A673 (cell line): ENCODE measurements at regions not wholly inside any gene's neighbourhood (a gene's known extent, or its start where the extent isn't known, plus 50 kb on each side); places are given as distances from the start of the nearest gene placed in this dataset.

ENCODE experiments used
- BruUV-seq: library from RNA; stranded (reverse); fragments of 400-500 nt; replicated peaks from 2 replicates; lab custom pipeline; 2021; lab: Mats Ljungman, UMichigan
- CTCF ChIA-PET: fragments of 300-600 bp; sonication (Branson Sonifier 250); formaldehyde crosslinking; loops from one replicate; lab custom pipeline; 2022; ENCODE audit warnings: antibody characterized with exemption; lab: Charles Lee
- POLR2A ChIA-PET: fragments of 300-600 bp; sonication (Branson Sonifier 250); formaldehyde crosslinking; loops from one replicate; lab custom pipeline; 2022; ENCODE audit warnings: antibody characterized with exemption; ENCODE audit not compliant: low non-redundant PET; lab: Charles Lee
- DNase-seq: peaks from one replicate; pipeline ENCODE4 v3.0.0-alpha.2; 2015; ENCODE audit warnings: low spot score
- H3K27ac ChIP-seq: fragments of 200-600 bp; sonication (generic); 2 replicates; pipeline ENCODE4 v1.5.1; 2016; ENCODE audit warnings: mixed run types, low read depth, mild to moderate bottlenecking, mixed read lengths, antibody characterized with exemption, low read length; ENCODE audit not compliant: poor library complexity, severe bottlenecking
- H3K27me3 ChIP-seq: fragments of 200-600 bp; sonication (generic); replicated peaks from 2 replicates; pipeline ENCODE4 v1.6.1; 2017; ENCODE audit warnings: mixed run types, low read depth, mild to moderate bottlenecking, mixed read lengths, antibody characterized with exemption, low read length; ENCODE audit not compliant: insufficient read depth, poor library complexity
- H3K36me3 ChIP-seq: fragments of 200-600 bp; sonication (generic); 2 replicates; pipeline ENCODE4 v1.6.1; 2016; ENCODE audit warnings: mixed run types, mild to moderate bottlenecking, mixed read lengths, antibody characterized with exemption, low read length; ENCODE audit not compliant: insufficient read depth, poor library complexity, severe bottlenecking
- H3K4me1 ChIP-seq: fragments of 200-600 bp; sonication (generic); 2 replicates; pipeline ENCODE4 v1.6.1; 2017; ENCODE audit warnings: mixed run types, mild to moderate bottlenecking, mixed read lengths, antibody characterized with exemption, low read length; ENCODE audit not compliant: insufficient read depth, poor library complexity, severe bottlenecking
- H3K4me3 ChIP-seq: fragments of 200-600 bp; sonication (generic); 2 replicates; pipeline ENCODE4 v1.5.1; 2016; ENCODE audit warnings: low read depth, mixed run types, mild to moderate bottlenecking, mixed read lengths, low read length; ENCODE audit not compliant: poor library complexity, severe bottlenecking
- H3K9me3 ChIP-seq: fragments of 200-600 bp; sonication (generic); 2 replicates; pipeline ENCODE4 v1.6.1; 2016; ENCODE audit warnings: mixed run types, low read depth, mild to moderate bottlenecking, mixed read lengths, antibody characterized with exemption, low read length; ENCODE audit not compliant: poor library complexity, severe bottlenecking
- EZH2 ChIP-seq: fragments of 200-600 bp; sonication (generic); IDR thresholded peaks from 2 replicates; pipeline ENCODE4 v1.6.1; 2017; ENCODE audit warnings: borderline replicate concordance, low read depth, mild to moderate bottlenecking, mixed read lengths, antibody characterized with exemption, low read length; ENCODE audit not compliant: poor library complexity, severe bottlenecking
- intact Hi-C: fragments of 100-400 bp; cut with micrococcal nuclease; formaldehyde crosslinking; loops from one replicate; pipeline ENCODE4 v1.10.0; 2022; ENCODE audit not compliant: unreplicated experiment
- TF ChIP-seq, protein P1 (sequence below): fragments of 300-800, 200-600 bp; sonication (generic); conservative IDR thresholded peaks from 2 replicates; pipeline ENCODE4 v1.5.1; 2017; ENCODE audit warnings: low read depth, mild to moderate bottlenecking, antibody characterized with exemption, low read length, moderate library complexity, mixed read lengths

DNA sequence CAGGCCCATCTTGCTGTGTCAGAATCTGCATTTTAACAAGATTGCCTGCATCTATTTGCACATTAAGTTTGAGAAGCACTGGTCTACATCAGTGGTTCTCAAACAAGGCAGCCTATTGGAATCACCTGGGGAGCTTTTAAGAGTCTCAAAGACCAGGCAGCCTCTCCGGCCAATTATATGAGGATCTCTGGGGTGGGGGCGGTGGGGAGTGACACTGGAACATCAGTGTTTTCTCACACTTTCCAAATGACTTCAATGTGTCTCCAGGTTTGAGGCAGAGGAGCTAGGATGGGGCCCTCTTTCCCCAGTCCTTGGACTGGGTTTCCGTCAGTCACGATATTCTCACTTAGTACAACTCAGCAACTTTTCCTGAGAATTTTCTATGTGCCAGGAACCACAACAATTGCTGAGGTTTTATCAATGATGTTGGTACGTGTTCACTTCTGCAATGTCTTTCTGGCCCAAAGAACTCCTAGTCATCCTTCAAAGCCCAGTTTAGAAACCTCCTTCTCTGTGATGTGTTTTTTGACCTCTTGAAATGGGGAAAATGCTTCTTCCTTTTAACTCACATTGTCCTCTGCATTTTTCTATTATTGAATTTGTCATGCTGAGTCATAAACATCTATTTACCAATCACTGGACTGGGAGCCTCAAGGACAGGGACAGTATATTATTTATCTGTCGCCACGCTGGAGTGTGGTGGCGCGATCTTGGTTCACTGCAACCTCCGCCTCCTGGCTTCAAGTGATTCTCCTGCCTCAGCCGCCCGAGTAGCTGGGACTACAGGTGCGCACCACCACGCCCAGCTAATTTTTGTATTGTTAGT lies 130.9 kb downstream of the MYCN start:
- TF ChIP-seq, protein P1, sequence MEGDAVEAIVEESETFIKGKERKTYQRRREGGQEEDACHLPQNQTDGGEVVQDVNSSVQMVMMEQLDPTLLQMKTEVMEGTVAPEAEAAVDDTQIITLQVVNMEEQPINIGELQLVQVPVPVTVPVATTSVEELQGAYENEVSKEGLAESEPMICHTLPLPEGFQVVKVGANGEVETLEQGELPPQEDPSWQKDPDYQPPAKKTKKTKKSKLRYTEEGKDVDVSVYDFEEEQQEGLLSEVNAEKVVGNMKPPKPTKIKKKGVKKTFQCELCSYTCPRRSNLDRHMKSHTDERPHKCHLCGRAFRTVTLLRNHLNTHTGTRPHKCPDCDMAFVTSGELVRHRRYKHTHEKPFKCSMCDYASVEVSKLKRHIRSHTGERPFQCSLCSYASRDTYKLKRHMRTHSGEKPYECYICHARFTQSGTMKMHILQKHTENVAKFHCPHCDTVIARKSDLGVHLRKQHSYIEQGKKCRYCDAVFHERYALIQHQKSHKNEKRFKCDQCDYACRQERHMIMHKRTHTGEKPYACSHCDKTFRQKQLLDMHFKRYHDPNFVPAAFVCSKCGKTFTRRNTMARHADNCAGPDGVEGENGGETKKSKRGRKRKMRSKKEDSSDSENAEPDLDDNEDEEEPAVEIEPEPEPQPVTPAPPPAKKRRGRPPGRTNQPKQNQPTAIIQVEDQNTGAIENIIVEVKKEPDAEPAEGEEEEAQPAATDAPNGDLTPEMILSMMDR, result no peak
- TF ChIP-seq EZH2, result no peak
- no peaks in the 10 kb centered on the region for H3K9me3 ChIP-seq
- H3K4me3 ChIP-seq, result no peak overlapping the region
- CTCF ChIA-PET, result no interaction called here
- POLR2A ChIA-PET, result no interaction called here
- no peak for DNase-seq
- BruUV-seq, result no TSS peak
- H3K36me3 ChIP-seq, result no peaks in the 10 kb centered on the region
- H3K27ac ChIP-seq, result no peak overlapping the region
- intact Hi-C loops, result no loop called here
- no peaks in the 10 kb centered on the region for H3K4me1 ChIP-seq
- no peaks in the 10 kb centered on the region for H3K27me3 ChIP-seq

DNA sequence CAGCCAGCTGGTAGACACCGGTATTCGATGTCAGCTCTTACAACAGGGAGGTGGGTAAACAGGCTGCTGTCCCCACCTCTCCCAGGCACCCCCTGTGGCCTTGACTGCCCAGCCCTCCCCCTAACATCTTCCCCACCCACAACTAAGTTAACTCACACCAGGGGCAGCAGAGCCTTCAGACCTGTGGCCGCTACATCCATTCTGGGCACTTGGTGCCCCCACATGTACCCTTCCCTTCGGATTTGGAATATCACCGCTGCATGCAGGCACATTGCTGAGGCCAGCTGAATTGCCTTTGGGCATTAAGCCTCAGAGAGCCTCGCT lies 130.3 kb downstream of the MYCN start:
- Histone ChIP-seq H3K4me1 (no peaks in the 10 kb centered on the region), H3K36me3 (no peaks in the 10 kb centered on the region), H3K27me3 (no peaks in the 10 kb centered on the region), H3K9me3 (no peaks in the 10 kb centered on the region), H3K27ac (no peak overlapping the region), H3K4me3 (no peak overlapping the region)
- DNase-seq, result no peak
- no TSS peak for BruUV-seq
- TF ChIP-seq EZH2, result no peak
- TF ChIP-seq, protein P1, result no peak
- intact Hi-C loops, result no loop called here
- POLR2A ChIA-PET, result no interaction called here
- CTCF ChIA-PET, result no interaction called here

DNA sequence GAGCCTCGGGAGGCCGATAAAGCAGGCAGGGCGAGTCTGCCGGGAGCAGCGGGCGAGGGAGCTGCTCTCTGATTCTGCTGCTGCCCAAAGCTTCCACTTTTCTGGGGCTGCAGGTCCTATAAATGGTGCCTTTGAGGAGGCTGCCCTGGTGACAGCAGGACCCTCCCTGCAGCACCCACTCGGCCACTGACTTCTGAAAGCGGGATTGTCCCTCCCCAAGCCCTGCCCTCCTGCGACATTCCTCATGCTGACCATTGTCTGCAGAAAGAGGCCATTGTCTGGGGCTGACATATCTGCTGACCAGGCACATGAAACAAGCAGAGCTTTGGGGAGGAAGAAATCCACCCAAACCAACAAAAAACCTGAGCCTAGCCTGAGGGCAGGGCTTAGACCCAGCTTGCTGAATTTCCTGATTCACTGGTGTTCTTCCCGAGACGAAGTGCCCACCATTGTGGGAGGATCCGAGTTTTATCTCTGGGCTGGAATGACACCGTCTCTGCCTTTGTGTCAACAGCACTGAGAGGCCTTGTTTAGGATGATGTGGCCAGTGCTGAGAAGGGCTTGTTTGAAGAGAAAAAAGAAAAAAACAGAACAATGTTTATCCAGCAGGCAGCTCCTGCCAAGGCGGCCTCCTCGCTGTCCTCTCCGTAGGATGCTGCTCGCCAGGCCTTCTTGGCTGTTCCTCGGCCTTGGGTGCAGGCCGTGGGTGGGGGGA lies 129.7 kb downstream of the MYCN start:
- no peak overlapping the region for H3K4me3 ChIP-seq
- intact Hi-C loops, result no loop called here
- BruUV-seq, result no TSS peak
- H3K27me3 ChIP-seq, result no peaks in the 10 kb centered on the region
- TF ChIP-seq, protein P1, result no peak
- no peak for TF ChIP-seq EZH2
- no peaks in the 10 kb centered on the region for H3K36me3 ChIP-seq
- POLR2A ChIA-PET, result no interaction called here
- no peaks in the 10 kb centered on the region for H3K4me1 ChIP-seq
- no peaks in the 10 kb centered on the region for H3K9me3 ChIP-seq
- CTCF ChIA-PET, result interaction anchor here (0.7 kb wide), 1 partner anchor 86 kb away, joined by 3 read pairs; no protein-coding TSS in a partner anchor
- DNase-seq, result no peak
- no peak overlapping the region for H3K27ac ChIP-seq
